Activated T-cell treated with anti-CD3 and anti-CD28 coated beads, Interleukin-2, amount 50 U/mL, for 72 hours (primary cell): ENCODE measurements at regions not wholly inside any gene's neighbourhood (a gene's known extent, or its start where the extent isn't known, plus 50 kb on each side); places are given as distances from the start of the nearest gene placed in this dataset.

Experiments used
- ATAC-seq, 2 donors: fragments of 150-1000 bp; cut with Tn5 transposase; replicated peaks in 1 of 2; 2 replicates each; pipeline ENCODE4 v1.10.0; 2021; ENCODE audit warnings: moderate library complexity in 2 of 2, mild to moderate bottlenecking in 1 of 2
- DNase-seq, 2 donors: peaks; one replicate each; pipeline ENCODE4 v3.0.0; 2021 to 2022; ENCODE audit warnings: mixed read lengths in 1 of 2
- H3K27ac Mint-ChIP-seq: one replicate; pipeline ENCODE4 v1.8.0; 2022; ENCODE audit warnings: mild to moderate bottlenecking, moderate library complexity, mixed read lengths
- H3K27me3 Mint-ChIP-seq: one replicate; pipeline ENCODE4 v1.8.0; 2022; ENCODE audit warnings: low read depth, mixed read lengths
- H3K36me3 Mint-ChIP-seq, 2 donors: one replicate each; pipeline ENCODE4 v1.8.0; 2022; ENCODE audit warnings: mixed read lengths in 2 of 2, mild to moderate bottlenecking in 1 of 2; ENCODE audit not compliant: insufficient read depth in 2 of 2
- H3K4me1 Mint-ChIP-seq: one replicate; pipeline ENCODE4 v1.8.0; 2022; ENCODE audit warnings: low read depth, mixed read lengths
- H3K4me3 Mint-ChIP-seq, 2 donors: one replicate each; pipeline ENCODE4 v1.8.0; 2022; ENCODE audit warnings: mild to moderate bottlenecking in 2 of 2, mixed read lengths in 2 of 2, moderate library complexity in 2 of 2
- H3K9me3 Mint-ChIP-seq, 2 donors: one replicate each; pipeline ENCODE4 v1.8.0; 2022; ENCODE audit warnings: mixed read lengths in 2 of 2

GRCh38 chr21:28239340-28239739, 753.3 kb downstream of the LTN1 start:
- H3K27me3 Mint-ChIP-seq: no peaks in the 10 kb centered on the region
- ATAC-seq (no peak), DNase-seq (no peak)
- no peak overlapping the region for H3K27ac Mint-ChIP-seq
- H3K9me3 Mint-ChIP-seq: peaks cover 0 to 2% of the 10 kb centered on the region in 2 donors
- no peaks in the 10 kb centered on the region for H3K36me3 Mint-ChIP-seq
- H3K4me3 Mint-ChIP-seq: no peak overlapping the region
- H3K4me1 Mint-ChIP-seq: no peaks in the 10 kb centered on the region

DNA sequence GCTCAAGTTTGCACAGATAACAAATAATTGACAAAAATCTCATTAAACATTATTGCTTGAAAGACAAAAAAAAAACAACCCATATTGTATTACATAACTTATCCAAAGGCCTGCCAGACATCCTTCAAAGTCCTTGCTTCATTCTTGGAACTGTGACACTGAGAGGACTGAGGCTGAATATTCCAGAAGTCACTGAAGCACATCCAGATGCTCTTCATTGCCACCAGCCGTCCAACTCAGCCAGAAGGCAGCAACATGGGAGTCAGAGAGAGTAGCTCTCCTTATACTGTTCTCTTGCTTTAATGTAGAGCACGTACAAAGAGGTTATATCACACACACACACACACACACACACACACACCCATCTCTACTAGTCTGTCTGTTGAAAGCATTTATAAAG, 755.0 kb downstream of the LTN1 start:
- H3K9me3 Mint-ChIP-seq: peaks cover 0 to 2% of the 10 kb centered on the region in 2 donors

DNA sequence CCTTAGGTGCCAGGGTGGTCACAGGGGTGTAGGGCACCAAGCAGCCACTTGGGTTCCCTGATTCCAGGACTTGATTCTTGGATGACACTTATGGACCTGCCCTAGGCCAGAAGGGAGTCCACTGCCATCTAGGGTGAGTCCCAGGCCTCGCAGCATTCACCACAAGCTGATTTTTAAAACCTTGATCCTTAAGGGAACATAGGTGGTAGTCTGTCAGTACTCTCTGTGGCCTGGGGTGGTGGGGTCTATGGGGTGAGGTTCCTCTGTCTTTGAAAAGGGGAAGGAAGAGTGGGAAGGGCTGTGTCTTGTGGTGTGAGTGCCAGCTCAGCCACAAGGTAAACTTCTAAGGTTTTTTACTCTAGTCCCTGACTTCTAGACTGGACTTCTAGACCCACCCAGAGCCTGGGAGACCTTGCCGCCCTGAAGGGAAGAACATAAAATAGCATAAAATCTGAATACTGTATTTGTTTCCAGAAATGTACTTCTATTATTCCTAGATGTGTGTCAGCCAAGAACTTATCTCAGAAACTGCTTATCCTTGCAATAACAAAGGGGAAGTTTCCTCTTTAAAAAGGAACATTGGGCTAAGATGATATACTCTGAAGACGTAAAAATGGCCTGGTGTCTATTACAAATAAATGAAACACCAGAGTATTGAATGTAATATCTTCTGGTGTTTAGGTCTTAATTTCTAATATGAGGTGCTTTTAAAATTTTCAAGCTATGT, 757.3 kb downstream of the LTN1 start:
- no peaks in the 10 kb centered on the region for H3K36me3 Mint-ChIP-seq
- ATAC-seq (no peak), DNase-seq (no peak)
- no peak overlapping the region for H3K27ac Mint-ChIP-seq
- no peaks in the 10 kb centered on the region for H3K27me3 Mint-ChIP-seq
- H3K4me3 Mint-ChIP-seq: no peak overlapping the region
- H3K9me3 Mint-ChIP-seq: no peaks in the 10 kb centered on the region
- H3K4me1 Mint-ChIP-seq: no peaks in the 10 kb centered on the region

More for the DNA sequence above, 755.0 kb downstream of the LTN1 start:
- Mint-ChIP-seq H3K4me1 (no peaks in the 10 kb centered on the region), H3K36me3 (no peaks in the 10 kb centered on the region), H3K27ac (no peak overlapping the region), H3K27me3 (no peaks in the 10 kb centered on the region), H3K4me3 (no peak overlapping the region)
- DNase-seq: no peak
- no peak for ATAC-seq

GRCh38 chr21:28234326-28234725, 758.4 kb downstream of the LTN1 start:
- Mint-ChIP-seq H3K27ac (no peak overlapping the region), H3K4me3 (no peak overlapping the region), H3K27me3 (no peaks in the 10 kb centered on the region), H3K4me1 (no peaks in the 10 kb centered on the region), H3K36me3 (no peaks in the 10 kb centered on the region), H3K9me3 (no peaks in the 10 kb centered on the region)
- no peak for ATAC-seq
- no peak for DNase-seq

DNA sequence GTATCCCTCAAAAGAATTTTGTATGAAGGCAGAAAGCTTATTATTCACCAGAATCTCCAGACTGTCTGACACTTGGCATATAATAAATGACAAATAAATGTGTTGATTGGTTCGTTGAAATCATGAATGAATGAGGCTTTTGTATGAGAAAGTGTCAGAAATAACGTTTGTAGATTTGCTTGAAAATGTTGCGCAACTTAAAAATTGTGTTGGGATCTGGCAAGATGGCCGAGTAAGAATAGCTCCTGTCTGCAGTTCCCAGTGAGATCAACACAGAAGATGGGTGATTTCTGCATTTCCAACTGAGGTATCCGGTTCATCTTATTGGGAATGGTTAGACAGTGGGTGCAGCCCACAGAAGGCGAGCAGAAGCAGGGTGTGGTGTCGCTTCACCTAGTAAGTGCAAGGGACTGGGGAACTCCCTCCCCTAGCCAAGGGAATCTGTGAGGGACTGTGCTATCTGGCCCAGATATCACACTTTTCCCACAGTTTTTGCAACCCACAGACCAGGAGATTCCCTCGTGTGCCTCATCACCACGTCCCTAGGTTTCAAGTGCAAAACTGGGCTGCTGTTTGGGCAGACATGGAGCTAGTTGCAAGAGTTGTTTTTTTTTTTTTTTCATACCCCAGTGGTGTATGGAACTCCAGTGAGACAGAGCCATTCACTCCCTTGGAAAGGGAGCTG, 759.0 kb downstream of the LTN1 start:
- Mint-ChIP-seq H3K27ac (no peak overlapping the region), H3K4me3 (no peak overlapping the region), H3K9me3 (no peaks in the 10 kb centered on the region), H3K36me3 (no peaks in the 10 kb centered on the region), H3K27me3 (no peaks in the 10 kb centered on the region), H3K4me1 (no peaks in the 10 kb centered on the region)
- ATAC-seq (no peak), DNase-seq (no peak)

- Mint-ChIP-seq H3K9me3 (peaks cover 0 to 1% of the 10 kb centered on the region in 2 donors), H3K4me3 (no peak overlapping the region)
These were observed 762.1 kb downstream of the LTN1 start for GRCh38 chr21:28230559-28230958.

DNA sequence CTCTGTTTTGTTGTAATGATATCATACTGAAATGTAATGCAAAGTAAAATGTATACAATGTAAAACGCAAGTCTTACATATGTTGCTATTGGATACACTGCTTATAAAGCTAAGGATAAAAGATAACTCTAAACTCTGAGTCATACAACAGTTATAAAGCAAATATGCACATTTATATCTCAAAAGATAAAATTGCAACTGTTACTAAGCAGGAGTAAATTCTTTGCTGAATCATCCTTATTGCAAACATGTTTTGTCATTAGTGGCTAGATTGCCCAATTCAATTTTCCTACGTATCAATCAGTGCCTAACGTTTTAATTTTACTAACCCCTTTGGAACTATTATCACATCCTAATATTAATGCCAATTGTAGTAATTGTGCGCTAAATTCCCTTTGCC, 762.9 kb downstream of the LTN1 start:
- Mint-ChIP-seq H3K4me3 (no peak overlapping the region), H3K36me3 (no peaks in the 10 kb centered on the region), H3K27me3 (no peaks in the 10 kb centered on the region), H3K4me1 (no peaks in the 10 kb centered on the region), H3K27ac (no peak overlapping the region), H3K9me3 (peaks cover 0 to 1% of the 10 kb centered on the region in 2 donors)
- ATAC-seq: no peak
- DNase-seq: no peak

More at GRCh38 chr21:28230559-28230958, 762.1 kb downstream of the LTN1 start:
- no peak overlapping the region for H3K27ac Mint-ChIP-seq
- ATAC-seq (no peak), DNase-seq (no peak)
- no peaks in the 10 kb centered on the region for H3K27me3 Mint-ChIP-seq
- no peaks in the 10 kb centered on the region for H3K4me1 Mint-ChIP-seq
- H3K36me3 Mint-ChIP-seq: no peaks in the 10 kb centered on the region

- H3K9me3 Mint-ChIP-seq: peaks cover 0 to 1% of the 10 kb centered on the region in 2 donors
- DNase-seq: no peak
- ATAC-seq: no peak
- no peaks in the 10 kb centered on the region for H3K4me1 Mint-ChIP-seq
- no peak overlapping the region for H3K27ac Mint-ChIP-seq
- H3K4me3 Mint-ChIP-seq: no peak overlapping the region
- H3K27me3 Mint-ChIP-seq: no peaks in the 10 kb centered on the region
- H3K36me3 Mint-ChIP-seq: no peaks in the 10 kb centered on the region
These were observed 764.1 kb downstream of the LTN1 start for GRCh38 chr21:28228636-28228995.

DNA sequence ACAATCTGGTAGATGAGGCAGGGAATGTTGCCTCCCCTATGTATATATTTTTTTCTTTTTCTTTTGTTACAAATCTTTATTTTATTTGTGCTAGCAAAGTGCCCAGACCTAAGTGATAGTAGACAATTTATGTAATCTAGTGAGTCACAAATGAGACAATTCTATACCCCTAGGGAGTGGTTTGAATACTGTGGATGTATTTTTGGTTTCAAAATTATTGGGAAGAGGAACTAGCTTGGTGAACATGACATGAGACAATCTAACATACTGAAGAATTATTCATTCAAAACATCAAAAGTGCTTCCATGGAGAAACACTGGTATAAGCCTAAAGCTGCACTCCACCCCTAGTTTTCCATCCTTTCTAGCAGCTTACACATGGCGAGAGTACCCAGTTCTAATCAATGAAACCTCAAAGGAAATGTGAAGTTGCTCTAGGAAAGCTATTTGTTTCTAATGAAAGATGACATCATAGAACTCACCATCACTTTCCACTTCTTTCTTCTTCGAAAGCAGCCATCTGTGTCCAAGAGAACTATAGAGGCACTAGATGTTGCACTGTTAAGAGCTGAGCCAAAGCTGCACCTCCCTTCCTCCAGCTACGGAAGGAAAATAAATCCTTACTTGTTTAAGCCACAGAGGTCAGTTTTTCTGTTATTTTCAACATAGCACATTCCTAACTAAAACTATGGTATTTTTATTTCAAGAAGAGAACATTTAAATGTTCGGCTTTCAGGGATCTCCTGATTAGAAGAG, 764.6 kb downstream of the LTN1 start:
- no peaks in the 10 kb centered on the region for H3K27me3 Mint-ChIP-seq
- H3K27ac Mint-ChIP-seq: no peak overlapping the region
- no peaks in the 10 kb centered on the region for H3K36me3 Mint-ChIP-seq

DNA sequence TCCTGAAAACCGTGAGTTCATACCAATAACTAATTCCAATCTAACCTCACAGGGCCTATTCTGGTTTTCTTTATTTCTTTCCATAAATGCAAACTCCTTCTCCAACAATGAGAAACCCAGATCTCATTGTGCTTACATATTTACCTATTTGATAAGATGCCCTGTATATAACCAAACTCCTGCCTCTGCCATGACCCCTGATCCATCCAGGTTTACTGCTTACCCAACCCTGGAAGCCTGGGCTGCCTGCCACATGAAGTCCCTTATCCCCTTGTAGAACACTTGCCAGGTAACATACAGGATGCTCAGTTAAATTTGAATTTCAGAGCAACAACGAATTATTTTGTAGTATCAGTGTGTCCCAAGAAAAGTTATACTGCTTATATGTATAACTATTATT, 766.1 kb downstream of the LTN1 start:
- peaks cover 0 to 1% of the 10 kb centered on the region in 2 donors for H3K9me3 Mint-ChIP-seq
- H3K27me3 Mint-ChIP-seq: no peaks in the 10 kb centered on the region
- peak overlapping the region; percentile 11 for H3K27ac Mint-ChIP-seq
- ATAC-seq: no peak
- H3K36me3 Mint-ChIP-seq: no peaks in the 10 kb centered on the region
- no peak overlapping the region for H3K4me3 Mint-ChIP-seq
- DNase-seq: no peak
- no peaks in the 10 kb centered on the region for H3K4me1 Mint-ChIP-seq

More for the DNA sequence above, 764.6 kb downstream of the LTN1 start:
- Mint-ChIP-seq H3K9me3 (peaks cover 0 to 1% of the 10 kb centered on the region in 2 donors), H3K4me3 (no peak overlapping the region), H3K4me1 (no peaks in the 10 kb centered on the region)
- ATAC-seq: no peak
- no peak for DNase-seq

GRCh38 chr21:28224191-28224726, 768.4 kb downstream of the LTN1 start:
- ATAC-seq: no peak
- no peak overlapping the region for H3K4me3 Mint-ChIP-seq
- H3K9me3 Mint-ChIP-seq: peaks cover 0 to 3% of the 10 kb centered on the region in 2 donors
- no peak for DNase-seq
- no peaks in the 10 kb centered on the region for H3K27me3 Mint-ChIP-seq
- H3K36me3 Mint-ChIP-seq: no peaks in the 10 kb centered on the region
- H3K4me1 Mint-ChIP-seq: no peaks in the 10 kb centered on the region
- no peak overlapping the region for H3K27ac Mint-ChIP-seq

GRCh38 chr21:28221984-28222383, 770.7 kb downstream of the LTN1 start:
- ATAC-seq (no peak), DNase-seq (no peak)
- Mint-ChIP-seq H3K27ac (no peak overlapping the region), H3K4me1 (no peaks in the 10 kb centered on the region), H3K4me3 (no peak overlapping the region), H3K27me3 (no peaks in the 10 kb centered on the region), H3K36me3 (no peaks in the 10 kb centered on the region), H3K9me3 (peaks cover 0 to 3% of the 10 kb centered on the region in 2 donors)

- H3K9me3 Mint-ChIP-seq: peaks cover 0 to 3% of the 10 kb centered on the region in 2 donors
- H3K36me3 Mint-ChIP-seq: no peaks in the 10 kb centered on the region
- H3K27ac Mint-ChIP-seq: no peak overlapping the region
- no peak overlapping the region for H3K4me3 Mint-ChIP-seq
- DNase-seq (no peak), ATAC-seq (no peak)
- no peaks in the 10 kb centered on the region for H3K27me3 Mint-ChIP-seq
- H3K4me1 Mint-ChIP-seq: no peaks in the 10 kb centered on the region
These were observed 772.0 kb downstream of the LTN1 start for GRCh38 chr21:28220680-28221079.
